MCF 10A (cell line): ENCODE measurements at regions not wholly inside any gene's neighbourhood (a gene's known extent, or its start where the extent isn't known, plus 50 kb on each side); places are given as distances from the start of the nearest gene placed in this dataset.

ENCODE experiments used
- BruUV-seq: library from RNA; stranded (reverse); fragments of 400-500 nt; replicated peaks from 2 replicates; lab custom pipeline; 2021; lab: Mats Ljungman, UMichigan
- CTCF ChIA-PET: fragments of 300-600 bp; sonication (Branson Sonifier 250); formaldehyde crosslinking; extraction: SDS; loops from one replicate; lab custom pipeline; 2021; ENCODE audit warnings: antibody characterized with exemption, inconsistent platforms; lab: Yijun Ruan, JAX
- POLR2A ChIA-PET: fragments of 300-600, 350-650 bp; sonication (Branson Sonifier 250); formaldehyde crosslinking; extraction: SDS; loops from one replicate; lab custom pipeline; 2020; ENCODE audit warnings: antibody characterized with exemption, inconsistent platforms; lab: Yijun Ruan, JAX
- DNase-seq: peaks from one replicate; pipeline ENCODE4 v3.0.0-alpha.2; 2018; ENCODE audit not compliant: unreplicated experiment
- H3K27ac Mint-ChIP-seq: one replicate; pipeline ENCODE4 v1.8.0; 2022; ENCODE audit warnings: mild to moderate bottlenecking, low read depth, mixed read lengths; ENCODE audit not compliant: unreplicated experiment
- H3K27me3 Mint-ChIP-seq: one replicate; pipeline ENCODE4 v1.8.0; 2022; ENCODE audit warnings: mixed read lengths; ENCODE audit not compliant: insufficient read depth, unreplicated experiment
- H3K36me3 Mint-ChIP-seq: one replicate; pipeline ENCODE4 v1.8.0; 2022; ENCODE audit warnings: mild to moderate bottlenecking, moderate library complexity, mixed read lengths; ENCODE audit not compliant: insufficient read depth, unreplicated experiment
- H3K4me1 Mint-ChIP-seq: one replicate; pipeline ENCODE4 v1.8.0; 2022; ENCODE audit warnings: mixed read lengths; ENCODE audit not compliant: insufficient read depth, unreplicated experiment
- H3K4me3 Mint-ChIP-seq: one replicate; pipeline ENCODE4 v1.8.0; 2022; ENCODE audit warnings: mild to moderate bottlenecking, moderate library complexity, mixed read lengths; ENCODE audit not compliant: unreplicated experiment
- H3K9me3 Mint-ChIP-seq: one replicate; pipeline ENCODE4 v1.8.0; 2022; ENCODE audit warnings: mixed read lengths; ENCODE audit not compliant: unreplicated experiment
- intact Hi-C: fragments of 100-400 bp; cut with micrococcal nuclease; formaldehyde crosslinking; loops from 2 replicates; pipeline ENCODE4 v1.14.1; 2022
- TF ChIP-seq, protein P1 (sequence below): fragments of 200-600 bp; IDR thresholded peaks from one replicate; pipeline ENCODE4 v1.8.0; 2022; ENCODE audit warnings: antibody characterized with exemption, mild to moderate bottlenecking; ENCODE audit not compliant: unreplicated experiment

DNA sequence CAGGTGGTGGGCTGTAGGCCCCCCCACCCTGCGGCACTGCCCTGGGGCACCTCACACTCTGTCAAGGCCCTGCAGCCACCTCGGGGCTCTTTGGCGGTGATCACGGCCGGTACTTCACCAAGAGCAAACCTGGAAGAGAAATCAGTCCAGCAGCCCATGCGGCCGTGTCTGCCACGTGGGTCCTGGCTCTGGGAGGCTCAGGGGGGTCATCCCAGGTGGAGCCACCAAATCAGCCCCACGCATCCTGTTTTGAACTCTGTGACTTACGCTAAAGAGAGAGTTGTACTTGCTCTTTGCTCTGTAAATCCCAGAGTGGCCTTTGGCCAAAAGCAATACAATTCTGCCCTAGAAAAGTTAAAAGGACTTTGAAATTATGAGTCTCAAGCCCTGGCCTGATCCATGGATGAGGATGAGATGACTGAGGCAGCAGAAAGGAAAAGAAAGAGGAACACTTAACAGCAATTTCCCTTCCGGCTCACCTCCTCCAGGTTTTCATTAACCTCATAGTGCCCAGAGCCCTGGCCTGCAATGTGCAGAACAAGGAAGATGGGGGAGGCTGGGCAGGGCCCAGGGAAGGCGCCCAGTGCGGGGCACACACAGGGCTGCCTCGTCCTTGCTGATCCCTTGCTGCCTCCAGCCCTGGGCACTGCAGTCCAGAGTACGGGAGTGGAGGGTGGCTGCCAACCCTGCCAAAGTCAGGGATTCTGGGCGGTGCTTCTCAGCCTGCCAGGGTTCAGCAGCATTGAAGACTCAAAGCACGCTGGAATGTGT, 337.0 kb downstream of the MATN1 start:
- no peak overlapping the region for H3K27ac Mint-ChIP-seq
- no peak for DNase-seq
- H3K27me3 Mint-ChIP-seq = peaks cover 63% of the 10 kb centered on the region
- TF ChIP-seq, protein P1, sequence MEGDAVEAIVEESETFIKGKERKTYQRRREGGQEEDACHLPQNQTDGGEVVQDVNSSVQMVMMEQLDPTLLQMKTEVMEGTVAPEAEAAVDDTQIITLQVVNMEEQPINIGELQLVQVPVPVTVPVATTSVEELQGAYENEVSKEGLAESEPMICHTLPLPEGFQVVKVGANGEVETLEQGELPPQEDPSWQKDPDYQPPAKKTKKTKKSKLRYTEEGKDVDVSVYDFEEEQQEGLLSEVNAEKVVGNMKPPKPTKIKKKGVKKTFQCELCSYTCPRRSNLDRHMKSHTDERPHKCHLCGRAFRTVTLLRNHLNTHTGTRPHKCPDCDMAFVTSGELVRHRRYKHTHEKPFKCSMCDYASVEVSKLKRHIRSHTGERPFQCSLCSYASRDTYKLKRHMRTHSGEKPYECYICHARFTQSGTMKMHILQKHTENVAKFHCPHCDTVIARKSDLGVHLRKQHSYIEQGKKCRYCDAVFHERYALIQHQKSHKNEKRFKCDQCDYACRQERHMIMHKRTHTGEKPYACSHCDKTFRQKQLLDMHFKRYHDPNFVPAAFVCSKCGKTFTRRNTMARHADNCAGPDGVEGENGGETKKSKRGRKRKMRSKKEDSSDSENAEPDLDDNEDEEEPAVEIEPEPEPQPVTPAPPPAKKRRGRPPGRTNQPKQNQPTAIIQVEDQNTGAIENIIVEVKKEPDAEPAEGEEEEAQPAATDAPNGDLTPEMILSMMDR = no peak
- no peaks in the 10 kb centered on the region for H3K4me1 Mint-ChIP-seq
- no peaks in the 10 kb centered on the region for H3K9me3 Mint-ChIP-seq
- H3K36me3 Mint-ChIP-seq = no peaks in the 10 kb centered on the region
- ChIA-PET CTCF (no interaction called here), POLR2A (no interaction called here)
- no peak overlapping the region for H3K4me3 Mint-ChIP-seq
- intact Hi-C loops = no loop called here
- BruUV-seq = no TSS peak

DNA sequence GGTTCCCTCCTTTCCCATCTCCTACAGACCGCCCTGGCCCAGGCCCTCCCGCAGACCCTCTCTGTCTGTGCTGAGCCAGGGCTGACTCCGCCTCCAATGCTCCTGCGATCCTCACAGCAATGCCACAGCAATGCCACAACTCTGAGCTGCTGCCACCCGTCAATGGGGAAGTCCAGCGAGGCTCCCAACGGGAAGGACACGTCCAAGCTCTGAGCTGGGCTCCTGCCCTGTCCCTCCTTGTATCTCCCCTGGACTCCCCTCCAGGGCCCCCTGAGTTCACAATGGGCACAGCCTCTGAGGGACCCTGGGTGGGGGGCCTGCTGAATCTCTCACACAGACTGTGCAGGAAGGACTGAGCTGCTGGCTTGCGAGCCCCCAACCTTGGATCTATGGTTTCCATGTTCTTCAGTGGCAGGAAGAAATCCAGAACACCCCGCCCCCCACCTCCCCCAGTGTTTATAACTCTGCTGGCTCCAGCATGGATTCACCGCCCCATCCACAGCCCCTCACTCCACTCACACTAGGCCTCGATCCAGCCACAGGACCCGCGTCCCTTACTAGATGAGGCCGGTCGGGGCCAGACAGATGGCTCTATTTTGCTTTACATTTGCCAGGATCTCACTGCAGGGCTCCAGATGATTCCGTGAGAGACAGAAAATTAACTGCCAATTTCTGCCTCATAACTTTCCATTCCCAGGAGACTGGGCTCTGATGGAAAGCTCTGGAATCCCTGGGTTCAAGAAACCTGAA, 338.0 kb downstream of the MATN1 start:
- H3K36me3 Mint-ChIP-seq = no peaks in the 10 kb centered on the region
- H3K27me3 Mint-ChIP-seq = peaks cover 54% of the 10 kb centered on the region
- no TSS peak for BruUV-seq
- CTCF ChIA-PET = interaction anchor here (0.6 kb wide), 1 partner anchor 12 kb away, joined by 3 read pairs; no protein-coding TSS in a partner anchor
- no peak overlapping the region for H3K27ac Mint-ChIP-seq
- no peaks in the 10 kb centered on the region for H3K9me3 Mint-ChIP-seq
- TF ChIP-seq, protein P1 = no peak
- no peak overlapping the region for H3K4me3 Mint-ChIP-seq
- H3K4me1 Mint-ChIP-seq = peaks cover 2% of the 10 kb centered on the region
- POLR2A ChIA-PET = no interaction called here
- intact Hi-C loops = no loop called here
- no peak for DNase-seq

DNA sequence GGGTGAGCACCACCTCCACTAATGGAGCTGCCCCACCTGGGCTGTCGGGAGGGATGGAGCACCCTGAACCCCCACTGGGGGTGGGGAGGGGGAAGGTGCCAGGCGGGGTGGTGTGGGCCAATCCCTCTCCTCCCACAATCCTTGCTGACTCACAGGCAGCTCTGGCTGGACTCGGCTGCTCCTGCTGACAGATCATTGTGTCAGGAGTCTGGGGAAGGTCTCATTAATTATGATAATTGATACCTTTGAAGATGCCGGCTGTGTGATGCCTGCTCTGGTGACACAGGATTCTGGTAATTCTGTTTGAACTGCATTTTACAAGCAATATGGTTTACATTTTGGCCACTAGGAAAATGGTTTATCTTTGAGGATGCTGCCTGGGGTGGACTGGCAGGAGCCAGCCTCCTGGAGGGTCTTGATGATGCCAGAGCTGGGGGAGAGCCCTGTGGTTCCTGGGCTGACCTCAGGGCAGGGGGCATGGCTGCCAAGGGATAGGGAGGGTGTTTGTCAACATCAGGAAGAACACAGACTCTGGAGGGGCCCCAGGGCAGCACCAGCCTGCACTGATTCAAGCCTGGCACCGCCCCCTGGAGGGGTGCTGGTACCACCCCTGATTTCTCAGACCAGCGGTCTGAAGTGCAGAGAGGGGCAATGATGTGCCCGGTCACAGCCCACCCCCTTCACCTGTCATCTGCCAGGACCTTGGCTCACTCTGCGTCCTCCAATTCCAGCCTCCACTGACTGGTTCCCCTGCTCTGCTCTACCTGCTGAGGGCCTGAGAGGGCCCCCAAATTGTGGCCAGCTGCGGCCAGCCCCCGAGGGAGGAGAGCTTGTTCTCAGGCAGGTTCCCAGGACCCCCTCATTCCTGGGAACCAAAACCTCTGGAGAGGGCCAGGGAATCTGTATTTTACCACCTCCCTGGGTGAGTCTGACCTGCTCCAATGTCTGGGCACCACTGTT, 338.8 kb downstream of the MATN1 start:
- peaks cover 10% of the 10 kb centered on the region for H3K4me1 Mint-ChIP-seq
- H3K27ac Mint-ChIP-seq = no peak overlapping the region
- no peak for DNase-seq
- peaks cover 45% of the 10 kb centered on the region for H3K27me3 Mint-ChIP-seq
- intact Hi-C loops = no loop called here
- no TSS peak for BruUV-seq
- TF ChIP-seq, protein P1 = no peak
- no peaks in the 10 kb centered on the region for H3K9me3 Mint-ChIP-seq
- H3K4me3 Mint-ChIP-seq = no peak overlapping the region
- H3K36me3 Mint-ChIP-seq = no peaks in the 10 kb centered on the region
- ChIA-PET CTCF (interaction anchor here (0.6 kb wide), 1 partner anchor 11 kb away, joined by 3 read pairs; no protein-coding TSS in a partner anchor), POLR2A (interaction anchor here (0.6 kb wide), 1 partner anchor 675 kb away, joined by 3 read pairs; no protein-coding TSS in a partner anchor)
